CD4-positive, alpha-beta T cell (primary cell): ENCODE measurements at regions not wholly inside any gene's neighbourhood (a gene's known extent, or its start where the extent isn't known, plus 50 kb on each side); places are given as distances from the start of the nearest gene placed in this dataset.

Experiments
- ATAC-seq: fragments of 200-7000 bp; cut with Tn5 transposase; one replicate; pipeline ENCODE4 v1.10.0; 2022; ENCODE audit warnings: mild to moderate bottlenecking; ENCODE audit not compliant: poor library complexity
- CTCF ChIA-PET: fragments of 350-600 bp; sonication (Branson Sonifier 250); formaldehyde crosslinking; loops from one replicate; lab custom pipeline; 2021; ENCODE audit warnings: antibody characterized with exemption, inconsistent platforms; lab: Charles Lee
- POLR2A ChIA-PET: fragments of 350-600 bp; sonication (Branson Sonifier 250); formaldehyde crosslinking; loops from one replicate; lab custom pipeline; 2021; ENCODE audit warnings: antibody characterized with exemption, inconsistent platforms; lab: Charles Lee
- DNase-seq, 14 experiments: peaks; one replicate each; pipeline ENCODE4 v3.0.0-alpha.2; 2013 to 2020; ENCODE audit warnings: mixed read lengths in 2 of 14
- H3K27ac ChIP-seq, 2 donors: one replicate each; pipeline versions ENCODE4 v1.5.1 to v1.7.0; 2013; ENCODE audit warnings: low read length in 2 of 2, low read depth in 1 of 2, mild to moderate bottlenecking in 1 of 2
- H3K27me3 ChIP-seq, 2 experiments: 1 replicate in 1 of 2; 2 replicates in 1 of 2; pipeline versions ENCODE4 v1.6.1 to v1.7.0; 2013; ENCODE audit warnings: low read length in 2 of 2, control low read depth in 1 of 2, mild to moderate bottlenecking in 1 of 2, moderate library complexity in 1 of 2; ENCODE audit not compliant: insufficient read depth in 2 of 2, control insufficient read depth in 1 of 2
- H3K36me3 ChIP-seq: one replicate; pipeline ENCODE4 v1.6.1; 2013; ENCODE audit warnings: low read length, control low read depth; ENCODE audit not compliant: insufficient read depth
- H3K4me1 ChIP-seq: one replicate; pipeline ENCODE4 v1.6.1; 2013; ENCODE audit warnings: low read length, control low read depth; ENCODE audit not compliant: insufficient read depth
- H3K4me3 ChIP-seq: one replicate; pipeline ENCODE4 v1.5.1; 2013; ENCODE audit warnings: mild to moderate bottlenecking, low read length, moderate library complexity
- H3K9me3 ChIP-seq, 2 experiments: 1 replicate in 1 of 2; 2 replicates in 1 of 2; pipeline versions ENCODE4 v1.6.1 to v1.7.0; 2013; ENCODE audit warnings: low read length in 2 of 2, mild to moderate bottlenecking in 2 of 2, control low read depth in 1 of 2, moderate library complexity in 1 of 2; ENCODE audit not compliant: control insufficient read depth in 1 of 2, insufficient read depth in 1 of 2
- H3K27ac Mint-ChIP-seq: one replicate; pipeline ENCODE4 v1.8.0; 2020; ENCODE audit warnings: mixed read lengths
- H3K27me3 Mint-ChIP-seq: one replicate; pipeline ENCODE4 v1.8.0; 2021; ENCODE audit warnings: mixed read lengths
- H3K36me3 Mint-ChIP-seq: one replicate; pipeline ENCODE4 v1.8.0; 2021; ENCODE audit warnings: low read depth, mixed read lengths
- H3K4me1 Mint-ChIP-seq: one replicate; pipeline ENCODE4 v1.8.0; 2021; ENCODE audit warnings: low read depth, mixed read lengths
- H3K4me3 Mint-ChIP-seq: one replicate; pipeline ENCODE4 v1.8.0; 2020; ENCODE audit warnings: mild to moderate bottlenecking, mixed read lengths
- H3K9me3 Mint-ChIP-seq: one replicate; pipeline ENCODE4 v1.8.0; 2020; ENCODE audit warnings: mixed read lengths
- CTCF ChIP-seq: fragments of 200-600 bp; IDR thresholded peaks from one replicate; pipeline ENCODE4 v1.8.0; 2022; ENCODE audit warnings: antibody characterized with exemption, mild to moderate bottlenecking
- intact Hi-C, 2 experiments: fragments of 100-400 bp; cut with DNase I in 1 of 2; cut with micrococcal nuclease in 1 of 2; formaldehyde crosslinking; loops; one replicate each; pipeline versions ENCODE4 v1.15.1 to v1.9.0; 2023 to 2025; cut with DNase I, micrococcal nuclease

DNA sequence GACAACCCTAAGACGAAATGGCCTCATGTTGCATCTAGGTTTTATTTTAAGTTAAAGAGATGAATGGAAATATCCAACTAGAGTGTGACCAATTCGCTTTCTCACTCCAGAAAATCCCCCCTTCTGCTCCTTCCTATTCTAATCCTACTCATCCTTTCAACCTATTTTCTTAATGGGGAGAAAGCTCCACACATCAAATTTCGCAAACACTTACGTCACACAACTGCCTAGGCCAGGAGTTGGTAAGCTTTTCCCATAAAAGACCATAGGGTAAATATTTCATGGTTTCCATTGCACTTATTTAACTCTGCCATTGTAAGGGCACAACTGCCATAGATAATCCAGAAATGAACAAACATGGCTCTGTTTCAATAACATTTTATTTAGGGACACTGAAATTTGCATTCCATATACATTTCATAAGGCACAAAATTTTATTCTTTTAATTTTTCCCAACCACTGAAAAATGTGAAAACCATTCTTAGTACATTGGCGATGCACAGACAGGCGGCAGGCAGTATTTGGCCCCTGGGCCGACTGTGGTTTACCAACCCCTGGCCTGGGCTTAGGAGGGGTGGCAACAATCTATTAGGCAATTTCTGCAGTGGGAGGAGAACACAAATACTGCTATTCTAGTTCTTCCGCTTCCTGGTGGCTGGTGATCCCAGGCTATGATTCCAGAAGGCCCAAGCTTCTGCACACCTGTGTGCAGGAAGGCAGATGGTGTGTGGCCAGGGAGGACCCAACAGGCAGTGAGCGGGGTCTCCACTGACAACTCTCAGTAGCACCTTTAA lies 67.2 kb upstream of the FOXN3 start:
- Mint-ChIP-seq H3K36me3 (peaks cover 47% of the 10 kb centered on the region), H3K27ac (no peak overlapping the region), H3K27me3 (no peaks in the 10 kb centered on the region), H3K4me3 (no peak overlapping the region), H3K9me3 (no peaks in the 10 kb centered on the region), H3K4me1 (peaks cover 17% of the 10 kb centered on the region)
- H3K36me3 ChIP-seq = peaks cover 27% of the 10 kb centered on the region
- H3K4me1 ChIP-seq = peaks cover 3% of the 10 kb centered on the region
- TF ChIP-seq CTCF = no peak
- intact Hi-C loops = no loop called here
- ChIA-PET POLR2A (no interaction called here), CTCF (interaction anchor here (1.2 kb wide), 1 partner anchor 10 kb away, joined by 3 read pairs; no protein-coding TSS in a partner anchor)
- ATAC-seq (no peak), DNase-seq (peak in 1 of 14 experiments; percentile 35)
- no peak overlapping the region for H3K4me3 ChIP-seq
- H3K27ac ChIP-seq = no peak overlapping the region
- no peaks in the 10 kb centered on the region for H3K27me3 ChIP-seq
- H3K9me3 ChIP-seq = no peaks in the 10 kb centered on the region

- POLR2A ChIA-PET = no interaction called here
- H3K9me3 ChIP-seq = no peaks in the 10 kb centered on the region
Measured at GRCh38 chr14:89481196-89481595, 64.2 kb upstream of the FOXN3 start.

DNA sequence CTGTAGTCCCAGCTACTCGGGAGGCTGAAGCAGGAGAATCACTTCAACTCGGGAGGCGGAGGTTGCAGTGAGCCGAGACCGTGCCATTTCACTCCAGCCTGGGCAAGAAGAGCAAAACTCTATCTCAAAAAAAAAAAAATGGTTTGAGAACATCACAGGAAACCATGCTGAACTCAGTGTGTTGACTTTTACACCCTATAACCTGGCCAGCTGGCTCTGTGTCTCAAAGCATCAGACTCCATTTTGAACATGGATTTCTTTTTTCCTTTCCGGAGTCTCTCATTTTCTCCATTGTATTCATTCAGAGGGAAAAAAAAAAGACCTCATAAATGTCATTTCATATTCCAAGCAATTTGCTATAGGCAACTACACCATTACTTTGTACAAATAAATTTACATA lies 63.2 kb upstream of the FOXN3 start:
- Histone ChIP-seq H3K27ac (no peak overlapping the region), H3K4me3 (no peak overlapping the region), H3K27me3 (no peaks in the 10 kb centered on the region), H3K4me1 (peaks cover under 1% of the 10 kb centered on the region), H3K9me3 (no peaks in the 10 kb centered on the region), H3K36me3 (peaks cover 18% of the 10 kb centered on the region)
- Mint-ChIP-seq H3K27ac (no peak overlapping the region), H3K4me1 (peaks cover 20% of the 10 kb centered on the region), H3K36me3 (peaks cover 47% of the 10 kb centered on the region), H3K27me3 (no peaks in the 10 kb centered on the region), H3K9me3 (no peaks in the 10 kb centered on the region), H3K4me3 (no peak overlapping the region)
- CTCF ChIA-PET = no interaction called here
- intact Hi-C loops = no loop called here
- TF ChIP-seq CTCF = no peak
- POLR2A ChIA-PET = no interaction called here
- DNase-seq (no peak), ATAC-seq (no peak)

More at GRCh38 chr14:89481196-89481595, 64.2 kb upstream of the FOXN3 start:
- no peak for TF ChIP-seq CTCF
- no peak for DNase-seq
- Mint-ChIP-seq H3K36me3 (peaks cover 49% of the 10 kb centered on the region), H3K27me3 (no peaks in the 10 kb centered on the region), H3K27ac (no peak overlapping the region), H3K4me1 (peaks cover 19% of the 10 kb centered on the region), H3K4me3 (no peak overlapping the region), H3K9me3 (no peaks in the 10 kb centered on the region)
- intact Hi-C loops = no loop called here
- H3K4me3 ChIP-seq = no peak overlapping the region
- no peak overlapping the region for H3K27ac ChIP-seq
- peaks cover 3% of the 10 kb centered on the region for H3K4me1 ChIP-seq
- peaks cover 26% of the 10 kb centered on the region for H3K36me3 ChIP-seq
- H3K27me3 ChIP-seq = no peaks in the 10 kb centered on the region
- ATAC-seq = no peak
- CTCF ChIA-PET = no interaction called here
